Activated CD8-positive, alpha-beta memory T cell treated with anti-CD3 and anti-CD28 coated beads, Interleukin-2, amount 50 U/mL, for 24 hours (primary cell): ENCODE measurements at regions not wholly inside any gene's neighbourhood (a gene's known extent, or its start where the extent isn't known, plus 50 kb on each side); places are given as distances from the start of the nearest gene placed in this dataset.
"Not testable (repeated sequence)": the region's sequence is repeated elsewhere in the genome, so short reads cannot be mapped to it uniquely, and the experiment has no call there.

Source experiments
- DNase-seq: peaks from one replicate; pipeline ENCODE4 v3.0.0-alpha.2; 2020; ENCODE audit errors: extremely low read depth

- DNase-seq = not testable (repeated sequence)
Observed at GRCh38 chr12:76292891-76293290, 55.3 kb downstream of the BBS10 start.

- not testable (repeated sequence) for DNase-seq
Observed at GRCh38 chr12:76292305-76292704, 55.9 kb downstream of the BBS10 start.

- no peak for DNase-seq
Observed at GRCh38 chr12:76290963-76291859, 57.0 kb downstream of the BBS10 start.

GRCh38 chr12:76288218-76288617 is 60.0 kb downstream of the BBS10 start:
- no peak for DNase-seq

GRCh38 chr12:76284816-76285750 is 63.1 kb downstream of the BBS10 start:
- no peak for DNase-seq

GRCh38 chr12:76282744-76283143 is 65.5 kb downstream of the BBS10 start:
- DNase-seq = no peak

GRCh38 chr12:76277480-76277879 is 70.7 kb downstream of the BBS10 start:
- DNase-seq = no peak

- DNase-seq = no peak
Observed at GRCh38 chr12:76276499-76277151, 71.6 kb downstream of the BBS10 start.

- DNase-seq = no peak
Observed at GRCh38 chr12:76275511-76276093, 72.6 kb downstream of the BBS10 start.

- DNase-seq = peak; percentile 6
Observed at GRCh38 chr12:76274420-76275083, 73.7 kb downstream of the BBS10 start.

- no peak for DNase-seq
Observed at GRCh38 chr12:76272287-76272686, 75.9 kb downstream of the BBS10 start.

GRCh38 chr12:76270657-76271358 is 77.4 kb downstream of the BBS10 start:
- no peak for DNase-seq

- no peak for DNase-seq
Observed at GRCh38 chr12:76268267-76268666, 79.9 kb downstream of the BBS10 start.

GRCh38 chr12:76266797-76267196 is 81.4 kb downstream of the BBS10 start:
- no peak for DNase-seq

GRCh38 chr12:76265424-76266180 is 82.6 kb downstream of the BBS10 start:
- no peak for DNase-seq

GRCh38 chr12:76264611-76265012 is 83.6 kb downstream of the BBS10 start:
- no peak for DNase-seq

- DNase-seq = no peak
Observed at GRCh38 chr12:76263696-76264095, 84.5 kb downstream of the BBS10 start.

- DNase-seq = no peak
Observed at GRCh38 chr12:76260390-76260748, 87.8 kb downstream of the BBS10 start.

GRCh38 chr12:76259660-76260389 is 88.4 kb downstream of the BBS10 start:
- DNase-seq = no peak
